ENCODE measurements at regions not wholly inside any gene's neighbourhood (a gene's known extent, or its start where the extent isn't known, plus 50 kb on each side); places are given as distances from the start of the nearest gene placed in this dataset.

DNA sequence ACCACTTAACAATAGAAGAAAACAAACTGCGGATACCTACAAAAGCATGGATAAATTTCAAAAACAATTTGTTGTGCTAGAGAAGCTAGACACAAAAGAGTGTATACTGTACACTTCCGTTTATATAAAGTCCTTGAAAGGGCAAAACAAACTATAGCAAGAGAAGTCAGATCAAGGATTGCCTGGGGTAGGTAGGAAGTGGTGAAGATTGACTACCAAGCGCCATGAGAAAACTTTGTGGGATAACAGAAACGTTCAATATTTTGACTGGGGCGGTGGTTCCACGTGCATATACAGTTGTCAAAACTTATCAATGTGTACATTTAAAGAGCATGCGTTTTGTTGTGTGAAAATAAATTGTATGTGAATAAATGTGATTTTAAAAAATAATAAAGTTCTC is 55.6 kb upstream of the CCL2 start:
- intact Hi-C loops (cut with DNase I): loop anchor here in 1 of 2 donors (5.0 kb wide), 1 partner anchor 163 kb away; the partner anchor contains the start of gene CCL1
- TF ChIP-seq POLR2A (IDR thresholded peaks at IDR 0.05): no peak
- TF ChIP-seq, protein P1, sequence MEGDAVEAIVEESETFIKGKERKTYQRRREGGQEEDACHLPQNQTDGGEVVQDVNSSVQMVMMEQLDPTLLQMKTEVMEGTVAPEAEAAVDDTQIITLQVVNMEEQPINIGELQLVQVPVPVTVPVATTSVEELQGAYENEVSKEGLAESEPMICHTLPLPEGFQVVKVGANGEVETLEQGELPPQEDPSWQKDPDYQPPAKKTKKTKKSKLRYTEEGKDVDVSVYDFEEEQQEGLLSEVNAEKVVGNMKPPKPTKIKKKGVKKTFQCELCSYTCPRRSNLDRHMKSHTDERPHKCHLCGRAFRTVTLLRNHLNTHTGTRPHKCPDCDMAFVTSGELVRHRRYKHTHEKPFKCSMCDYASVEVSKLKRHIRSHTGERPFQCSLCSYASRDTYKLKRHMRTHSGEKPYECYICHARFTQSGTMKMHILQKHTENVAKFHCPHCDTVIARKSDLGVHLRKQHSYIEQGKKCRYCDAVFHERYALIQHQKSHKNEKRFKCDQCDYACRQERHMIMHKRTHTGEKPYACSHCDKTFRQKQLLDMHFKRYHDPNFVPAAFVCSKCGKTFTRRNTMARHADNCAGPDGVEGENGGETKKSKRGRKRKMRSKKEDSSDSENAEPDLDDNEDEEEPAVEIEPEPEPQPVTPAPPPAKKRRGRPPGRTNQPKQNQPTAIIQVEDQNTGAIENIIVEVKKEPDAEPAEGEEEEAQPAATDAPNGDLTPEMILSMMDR (IDR thresholded peaks at IDR 0.05): no peak
- Histone ChIP-seq H3K36me3 (replicated peaks in 1 of 2) (no peaks in the 10 kb centered on the region), H3K4me1 (replicated peaks in 1 of 2) (no peaks in the 10 kb centered on the region), H3K27me3 (peaks cover 12% of the 10 kb centered on the region), H3K4me3 (no peak overlapping the region), H3K27ac (no peak overlapping the region), H3K9me3 (replicated peaks in 1 of 3) (no peaks in the 10 kb centered on the region)
- WGBS, 4 donors: 29 to 34% (median 31%) methylated on average over 7 of the region's 7 CpGs
- no peak for DNase-seq

DNA sequence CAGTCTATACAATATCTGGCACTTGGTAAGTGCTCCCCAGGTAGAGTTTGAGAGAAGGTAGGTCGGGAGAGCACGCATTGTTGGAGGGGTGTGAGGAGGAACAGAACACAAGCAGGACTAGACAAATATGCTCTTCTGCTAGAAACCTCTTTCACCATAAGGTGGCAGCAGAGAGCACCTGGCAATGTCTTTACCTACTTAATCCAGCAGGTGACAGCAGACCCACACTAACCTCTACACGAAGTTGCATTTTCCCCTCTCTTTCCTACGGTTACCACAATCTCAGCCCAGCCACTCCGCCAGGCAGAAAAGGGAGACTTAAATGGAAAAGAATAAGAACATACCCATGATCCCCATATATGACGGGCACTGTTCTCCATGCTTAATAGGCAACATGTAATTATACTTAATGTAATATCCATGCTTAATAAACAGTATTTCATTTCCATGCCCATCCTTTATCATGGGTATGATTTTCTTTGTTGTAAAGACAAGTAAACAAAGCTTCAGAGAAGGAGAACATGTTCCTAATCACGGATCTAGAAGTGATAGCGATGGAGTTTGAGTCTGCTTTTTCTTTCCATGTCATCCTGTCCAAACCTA is 55.1 kb upstream of the CCL2 start:
- no peaks in the 10 kb centered on the region for H3K36me3 ChIP-seq (replicated peaks in 1 of 2)
- peaks cover 12% of the 10 kb centered on the region for H3K27me3 ChIP-seq
- WGBS, 4 donors: 5 to 17% (median 12%) methylated on average over 8 of the region's 8 CpGs
- no peaks in the 10 kb centered on the region for H3K9me3 ChIP-seq (replicated peaks in 1 of 3)
- TF ChIP-seq, protein P1 (IDR thresholded peaks at IDR 0.05): peak; percentile 98 to 100 (median 100)
- TF ChIP-seq POLR2A (IDR thresholded peaks at IDR 0.05): no peak
- intact Hi-C loops (cut with DNase I): loop anchor here (2.0 to 5.0 kb wide), 4 partner anchors 49 to 162 kb away; partner anchors contain the start of genes CCL1 (in 1 of the 2) and CCL13 (in 1 of the 2)
- H3K27ac ChIP-seq: no peak overlapping the region
- DNase-seq: peak; percentile 71 to 94 (median 81)
- no peak overlapping the region for H3K4me3 ChIP-seq
- no peaks in the 10 kb centered on the region for H3K4me1 ChIP-seq (replicated peaks in 1 of 2)

GRCh38 chr17:34201225-34201624 is 53.9 kb upstream of the CCL2 start:
- intact Hi-C loops (cut with DNase I): loop anchor here (2.0 to 5.0 kb wide), 3 partner anchors 48 to 156 kb away; partner anchors contain the start of gene CCL13 (in 1 of the 2)
- DNase-seq: no peak
- H3K9me3 ChIP-seq (replicated peaks in 1 of 3): no peaks in the 10 kb centered on the region
- no peaks in the 10 kb centered on the region for H3K36me3 ChIP-seq (replicated peaks in 1 of 2)
- H3K27ac ChIP-seq: no peak overlapping the region
- H3K27me3 ChIP-seq: peaks cover 12% of the 10 kb centered on the region
- no peak overlapping the region for H3K4me3 ChIP-seq
- WGBS, 4 donors: 71 to 86% (median 80%) methylated on average over 1 of the region's 1 CpG
- no peaks in the 10 kb centered on the region for H3K4me1 ChIP-seq (replicated peaks in 1 of 2)
- TF ChIP-seq, protein P1 (IDR thresholded peaks at IDR 0.05): no peak
- no peak for TF ChIP-seq POLR2A (IDR thresholded peaks at IDR 0.05)

GRCh38 chr17:34201767-34202166 is 53.3 kb upstream of the CCL2 start:
- no peak overlapping the region for H3K27ac ChIP-seq
- H3K36me3 ChIP-seq (replicated peaks in 1 of 2): no peaks in the 10 kb centered on the region
- H3K4me3 ChIP-seq: no peak overlapping the region
- WGBS, 4 donors: 58 to 71% (median 65%) methylated on average over 4 of the region's 4 CpGs
- no peaks in the 10 kb centered on the region for H3K9me3 ChIP-seq (replicated peaks in 1 of 3)
- H3K4me1 ChIP-seq (replicated peaks in 1 of 2): no peaks in the 10 kb centered on the region
- peaks cover 12% of the 10 kb centered on the region for H3K27me3 ChIP-seq
- DNase-seq: no peak
- TF ChIP-seq POLR2A (IDR thresholded peaks at IDR 0.05): no peak
- TF ChIP-seq, protein P1 (IDR thresholded peaks at IDR 0.05): no peak
- intact Hi-C loops (cut with DNase I): loop anchor here (2.0 to 5.0 kb wide), 3 partner anchors 47 to 156 kb away; partner anchors contain the start of gene CCL13 (in 1 of the 2)
